ENCODE measurements at regions not wholly inside any gene's neighbourhood (a gene's known extent, or its start where the extent isn't known, plus 50 kb on each side); places are given as distances from the start of the nearest gene placed in this dataset.
"Not testable (repeated sequence)": the region's sequence is repeated elsewhere in the genome, so short reads cannot be mapped to it uniquely, and the experiment has no call there.

DNA sequence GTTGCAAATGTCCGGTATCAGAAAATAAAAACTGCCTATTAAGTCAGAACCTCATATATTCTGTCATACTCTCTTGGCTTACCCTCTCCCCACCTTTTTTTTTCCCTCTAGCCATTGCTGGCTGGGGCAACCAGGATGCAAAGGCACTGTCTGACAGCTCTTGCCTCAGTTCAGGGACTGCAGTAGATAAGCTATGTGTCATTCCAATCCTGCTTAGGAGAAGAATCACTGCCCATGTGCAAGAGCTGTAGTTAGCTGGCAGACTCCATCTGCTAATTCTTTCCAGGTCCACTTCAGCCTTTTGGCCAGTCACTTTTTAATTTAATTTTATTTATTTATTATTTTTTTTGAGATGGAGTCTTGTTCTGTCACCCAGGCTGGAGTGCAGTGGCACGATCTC is 895.6 kb upstream of the SLC10A2 start:
- no peak for DNase-seq (ENCODE audit: low read depth)

DNA sequence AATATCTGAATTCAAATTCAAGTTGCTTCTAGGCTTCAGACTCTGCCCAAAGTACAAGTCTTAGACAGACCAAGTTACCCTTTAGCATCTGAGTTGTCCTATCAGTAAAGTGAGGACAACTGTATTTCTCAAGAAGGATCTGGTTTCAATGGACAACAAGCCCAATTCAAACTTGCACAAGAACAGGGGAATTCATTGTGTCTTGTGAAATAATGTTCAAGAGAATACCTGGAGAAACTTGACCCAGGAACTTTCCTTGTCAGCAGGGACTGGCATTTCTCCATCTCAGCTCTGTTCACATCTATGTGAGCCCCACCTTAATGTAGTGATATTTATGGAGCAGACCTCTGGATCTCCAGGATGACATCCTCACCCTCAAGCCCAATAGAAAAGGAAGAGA is 894.9 kb upstream of the SLC10A2 start:
- DNase-seq (ENCODE audit: low read depth), result no peak

DNA sequence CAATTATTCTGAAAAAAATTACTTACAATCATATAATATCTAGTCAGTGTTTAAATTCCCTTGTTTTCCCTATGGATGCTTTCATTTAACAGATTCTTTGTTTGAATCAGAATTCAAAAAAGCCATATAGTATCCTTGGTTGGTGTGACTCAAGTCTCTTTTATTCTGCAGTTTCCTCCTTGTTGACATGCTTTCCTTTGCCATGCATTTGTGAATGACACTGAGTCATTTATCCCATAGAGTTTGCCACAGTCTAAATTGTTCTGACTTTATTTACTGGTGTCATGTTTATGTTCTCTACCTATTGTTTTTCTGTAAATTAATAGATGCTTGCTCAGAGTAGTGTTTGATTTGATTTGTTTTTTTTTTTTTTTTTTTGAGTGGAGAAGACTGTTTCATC is 893.8 kb upstream of the SLC10A2 start:
- DNase-seq (ENCODE audit: low read depth), result no peak

DNA sequence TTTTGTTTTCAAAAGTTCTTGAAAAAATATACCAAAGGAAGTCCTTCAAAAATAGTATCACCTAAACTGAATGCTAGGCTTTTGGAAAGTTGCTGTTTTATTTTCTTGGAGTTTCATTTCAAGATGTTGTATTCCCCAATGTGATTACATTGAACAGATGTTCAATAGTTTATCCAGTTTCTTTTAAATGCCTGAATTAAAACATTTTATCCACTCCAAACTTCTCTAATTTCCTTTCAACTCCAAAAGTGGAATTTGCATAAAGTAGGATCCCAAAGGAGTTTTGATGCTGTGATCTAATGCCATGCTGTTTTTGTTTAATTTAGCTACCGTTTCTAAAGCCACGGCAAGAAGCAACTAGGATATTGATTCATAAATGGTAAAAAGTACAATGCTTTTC is 892.5 kb upstream of the SLC10A2 start:
- DNase-seq (ENCODE audit: low read depth), result no peak

DNA sequence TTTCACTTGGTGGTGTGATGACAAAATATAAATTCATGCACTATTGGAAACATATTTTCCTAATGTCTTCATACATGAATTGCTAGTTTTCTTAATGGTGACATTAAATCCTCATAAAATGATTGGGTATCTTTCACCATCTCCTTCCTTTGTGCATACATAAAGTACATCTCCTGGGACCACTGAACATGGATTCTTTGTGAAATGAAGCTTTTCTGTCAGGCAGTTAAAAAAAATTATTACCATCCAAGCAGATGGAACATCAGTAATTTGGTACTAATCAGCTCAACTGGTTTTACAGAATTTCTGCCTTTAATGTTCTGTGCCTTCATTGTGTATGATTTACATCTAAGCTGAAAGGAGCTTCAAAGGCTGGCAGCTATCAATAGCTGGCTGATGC is 891.7 kb upstream of the SLC10A2 start:
- no peak for DNase-seq (ENCODE audit: low read depth)

DNA sequence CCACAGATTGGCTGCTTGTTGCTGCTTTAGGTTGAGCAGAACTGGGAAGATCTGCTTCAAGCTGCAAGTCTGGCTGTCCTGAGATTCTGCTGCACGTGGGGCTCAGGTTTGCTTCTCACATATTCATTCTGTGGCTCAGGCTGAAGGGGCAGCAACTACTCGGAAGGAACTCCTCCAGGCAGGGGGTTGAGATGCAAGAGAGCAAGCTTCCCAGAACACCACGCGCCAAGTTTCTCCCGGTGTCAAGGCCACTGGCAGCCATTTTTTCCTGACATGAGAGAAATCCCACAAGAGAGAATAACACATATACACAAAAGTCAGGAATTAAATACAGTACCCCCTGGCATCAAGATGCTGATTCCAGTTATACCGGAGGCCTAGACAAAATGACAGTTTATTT is 887.6 kb upstream of the SLC10A2 start:
- DNase-seq (ENCODE audit: low read depth), result no peak

DNA sequence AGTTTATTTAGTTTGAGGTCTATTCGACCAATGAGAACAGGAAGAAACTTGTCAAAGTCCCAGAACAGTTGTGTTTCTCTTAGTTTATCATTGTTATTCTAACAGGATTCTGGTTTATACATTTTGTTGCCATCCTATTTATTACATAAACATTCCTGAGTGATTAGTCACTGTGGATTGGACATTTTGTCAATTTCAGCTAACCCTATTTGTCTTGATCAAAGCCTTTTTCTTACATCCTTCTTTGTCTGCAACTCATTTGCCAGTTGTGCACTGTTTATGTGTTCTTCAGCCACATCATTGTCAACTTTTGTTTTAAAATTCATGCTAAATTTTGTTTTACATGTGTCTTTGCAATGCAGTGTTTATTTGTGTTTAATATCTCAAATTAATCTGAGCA is 886.0 kb upstream of the SLC10A2 start:
- no peak for DNase-seq (ENCODE audit: low read depth)

DNA sequence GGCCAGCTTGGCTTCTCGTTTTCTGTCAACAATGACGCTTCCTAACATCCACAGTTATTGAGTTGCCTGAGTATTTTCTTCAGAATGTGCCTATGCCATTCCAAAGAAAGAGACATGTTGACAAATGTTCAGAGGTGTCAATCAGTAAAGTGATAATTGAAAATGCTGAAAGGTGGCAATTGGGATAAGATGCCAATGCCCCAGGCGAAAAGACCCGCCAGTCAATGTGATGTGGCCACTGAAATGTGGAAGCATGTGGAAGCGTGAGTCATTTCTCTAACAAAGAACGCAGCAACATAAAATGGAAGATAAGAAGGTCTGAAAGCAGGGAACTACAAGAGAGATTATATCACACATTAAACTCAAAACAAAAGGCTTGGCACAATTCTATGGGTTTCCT is 882.2 kb upstream of the SLC10A2 start:
- DNase-seq (ENCODE audit: low read depth), result no peak

DNA sequence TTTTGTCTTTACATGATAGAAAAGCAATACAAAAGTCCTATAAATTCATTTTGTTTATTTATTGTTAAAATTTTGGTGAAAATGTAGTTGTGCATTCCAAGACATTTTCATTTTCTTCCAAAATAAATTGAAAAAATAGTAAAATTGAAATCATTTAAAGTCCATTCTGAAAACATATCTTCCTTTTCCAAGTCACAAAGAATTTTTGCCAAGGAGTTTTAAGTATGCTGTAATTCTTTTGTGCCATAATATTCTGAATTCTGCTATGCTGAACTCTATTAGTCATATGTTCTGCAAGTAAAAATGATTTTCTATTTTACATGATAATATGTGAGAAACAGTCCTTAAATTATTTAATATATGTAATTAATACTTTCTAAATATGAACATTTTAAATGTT is 879.6 kb upstream of the SLC10A2 start:
- DNase-seq (ENCODE audit: low read depth), result no peak

DNA sequence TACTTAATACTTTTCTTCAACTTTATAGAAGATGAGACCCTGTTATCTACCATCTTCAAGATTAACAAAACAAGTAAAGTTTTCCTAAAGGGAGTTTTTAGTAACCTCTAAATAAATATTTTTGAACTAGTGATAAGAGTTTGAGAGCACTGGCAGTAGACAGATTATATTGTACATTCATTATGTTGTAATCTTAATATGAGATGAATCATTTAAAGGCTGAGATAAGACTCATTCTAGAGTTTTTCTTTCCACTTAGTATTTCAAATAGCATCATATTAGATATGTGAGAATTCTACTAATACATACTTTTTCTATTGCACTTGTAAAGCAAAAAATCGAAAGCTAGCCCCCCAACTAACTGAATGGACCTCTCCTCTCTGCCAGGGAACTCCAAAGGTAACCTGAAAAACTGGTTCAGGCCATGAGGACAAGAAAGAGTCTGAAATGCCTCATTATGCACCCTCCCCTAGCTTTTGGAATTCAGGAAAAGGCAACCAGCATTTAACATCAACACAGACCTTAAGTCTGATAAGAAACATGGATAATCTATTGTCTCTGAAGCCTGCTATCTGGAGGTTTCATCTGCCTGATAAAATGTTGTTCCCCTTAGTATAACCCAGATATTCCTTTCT is 875.4 kb upstream of the SLC10A2 start:
- DNase-seq (ENCODE audit: low read depth), result no peak

DNA sequence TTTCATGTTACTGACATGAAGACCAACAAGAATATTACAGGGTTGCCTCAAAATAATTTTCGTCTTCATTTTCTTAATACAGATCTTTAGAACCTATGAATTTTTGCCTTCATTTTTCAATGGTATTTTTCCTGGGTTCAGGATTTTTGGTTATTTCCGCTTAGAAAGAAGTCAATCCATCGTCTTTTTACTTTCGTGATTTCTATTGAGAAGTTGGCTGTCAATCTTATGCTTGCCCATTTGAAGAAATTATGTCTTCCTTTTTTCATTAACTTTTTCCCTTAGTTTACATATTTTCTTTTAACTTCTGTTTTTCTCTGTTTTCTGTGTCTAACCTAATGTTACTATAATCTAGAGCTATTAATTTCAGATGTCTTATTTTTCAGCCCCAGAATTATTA is 868.9 kb upstream of the SLC10A2 start:
- DNase-seq (ENCODE audit: low read depth), result no peak

DNA sequence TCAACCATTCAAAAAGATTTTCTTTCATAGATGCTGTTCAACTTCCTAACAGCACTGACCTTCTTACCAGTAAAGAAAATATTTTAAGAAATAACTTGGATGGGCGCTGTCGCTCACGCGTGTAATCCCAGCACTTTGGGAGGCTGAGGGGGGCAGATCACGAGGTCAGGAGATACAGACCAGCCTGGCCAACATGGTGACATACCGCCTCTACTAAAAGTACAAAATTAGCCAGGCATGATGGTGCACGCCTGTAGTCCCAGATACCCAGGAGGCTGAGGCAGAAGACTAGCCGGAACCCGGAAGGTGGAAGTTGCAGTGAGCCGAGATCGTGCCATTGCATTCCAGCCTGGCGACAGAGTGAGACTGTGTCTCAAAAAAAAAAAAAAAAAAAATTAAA is 865.7 kb upstream of the SLC10A2 start:
- no peak for DNase-seq (ENCODE audit: low read depth)

DNA sequence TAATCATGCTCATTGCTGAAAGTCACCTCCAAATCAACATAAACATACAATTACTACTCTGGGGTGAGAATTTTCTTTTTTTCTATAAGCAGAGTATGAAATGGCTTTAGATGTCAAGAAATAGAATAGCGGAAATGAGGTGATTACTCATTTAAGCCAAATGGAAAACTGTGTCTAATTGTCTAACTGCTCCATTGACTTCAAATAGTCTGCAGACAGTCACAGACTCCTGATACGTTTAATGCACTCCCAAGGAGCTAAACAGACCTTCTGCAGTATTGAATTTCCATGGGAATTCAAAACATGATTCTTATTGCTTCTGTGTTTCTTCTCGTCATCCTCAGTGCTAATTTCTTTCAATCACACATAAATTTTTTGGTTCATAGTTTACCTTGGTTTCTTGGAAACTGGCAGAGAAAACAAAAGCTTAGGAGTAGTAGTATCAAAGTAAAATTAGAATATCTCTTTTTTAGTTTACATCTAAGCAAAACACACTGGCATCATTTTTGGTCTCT is 865.2 kb upstream of the SLC10A2 start:
- no peak for DNase-seq (ENCODE audit: low read depth)

DNA sequence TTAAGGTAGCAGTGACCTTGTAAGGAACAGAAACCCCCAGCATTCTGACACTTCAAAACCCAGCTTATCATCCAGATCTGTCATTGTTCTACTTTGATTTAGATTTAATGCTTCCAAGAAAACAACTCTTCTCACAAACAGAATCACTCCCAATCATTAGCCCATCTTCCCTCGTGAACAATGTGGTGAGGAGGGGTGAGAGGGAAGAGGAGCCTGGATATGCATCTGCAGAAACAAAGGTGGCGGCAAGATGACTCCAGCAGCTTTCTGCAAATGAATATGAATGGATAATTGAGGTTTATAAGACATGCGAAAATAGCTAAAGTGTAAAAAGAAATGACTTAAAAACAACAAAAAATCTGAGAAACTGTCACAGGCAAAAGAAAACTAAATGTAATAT is 859.9 kb upstream of the SLC10A2 start:
- DNase-seq (ENCODE audit: low read depth), result no peak

DNA sequence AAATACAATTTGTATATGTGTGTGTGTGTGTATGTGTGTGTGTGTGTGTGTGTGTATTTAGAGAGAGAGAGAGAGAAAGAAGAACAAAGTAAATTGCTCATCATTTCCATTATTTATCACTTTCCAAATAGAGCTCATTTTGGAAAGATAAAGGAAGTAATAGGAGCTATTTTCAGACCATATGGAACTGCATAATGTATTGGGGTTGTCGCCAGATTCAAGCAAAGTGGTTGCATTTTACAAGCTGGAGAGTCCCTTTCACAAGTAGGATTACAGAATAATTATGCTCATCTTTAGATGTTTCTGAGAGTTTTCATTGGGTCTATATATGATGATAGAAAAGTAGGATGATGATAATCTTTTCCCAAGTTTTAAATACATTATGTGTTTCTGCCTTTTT is 842.7 kb upstream of the SLC10A2 start:
- DNase-seq (ENCODE audit: low read depth), result no peak

DNA sequence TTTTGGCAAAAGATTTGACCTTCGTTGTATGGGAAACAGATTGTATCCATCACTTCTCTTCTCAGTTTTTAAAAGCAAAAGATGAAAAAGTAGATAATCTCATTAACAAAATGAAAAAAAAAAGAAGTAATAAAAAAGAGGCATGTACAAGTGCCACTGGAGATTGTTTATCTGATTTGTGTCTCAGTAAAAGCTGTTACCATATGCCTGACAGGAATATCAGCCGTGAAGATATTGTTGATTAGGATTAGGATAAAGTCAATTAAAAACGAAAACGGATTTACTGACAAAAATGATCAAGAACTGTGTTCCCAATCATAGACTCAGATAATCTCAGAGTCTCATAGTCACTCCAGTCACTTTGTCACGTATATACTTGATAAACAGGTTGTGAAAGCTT is 842.1 kb upstream of the SLC10A2 start:
- no peak for DNase-seq (ENCODE audit: low read depth)

DNA sequence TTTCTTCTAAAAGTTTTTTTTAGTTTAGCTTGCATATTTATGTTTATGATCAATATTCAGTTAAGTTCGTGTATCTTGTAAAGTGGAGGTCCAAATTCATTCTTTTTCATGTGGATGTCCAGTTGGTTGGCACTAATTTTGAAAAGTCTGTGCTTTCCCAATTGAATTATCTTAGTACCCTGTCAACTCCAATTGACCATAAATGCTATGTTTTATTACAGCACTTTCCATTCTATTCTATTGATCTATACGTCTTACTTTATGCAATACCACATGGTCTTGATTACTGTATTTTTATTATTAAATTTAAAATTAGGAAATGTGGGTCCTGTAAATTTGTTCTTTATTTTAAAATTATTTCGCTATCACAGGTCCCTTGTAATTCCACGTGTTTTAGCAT is 837.6 kb upstream of the SLC10A2 start:
- no peak for DNase-seq (ENCODE audit: low read depth)

DNA sequence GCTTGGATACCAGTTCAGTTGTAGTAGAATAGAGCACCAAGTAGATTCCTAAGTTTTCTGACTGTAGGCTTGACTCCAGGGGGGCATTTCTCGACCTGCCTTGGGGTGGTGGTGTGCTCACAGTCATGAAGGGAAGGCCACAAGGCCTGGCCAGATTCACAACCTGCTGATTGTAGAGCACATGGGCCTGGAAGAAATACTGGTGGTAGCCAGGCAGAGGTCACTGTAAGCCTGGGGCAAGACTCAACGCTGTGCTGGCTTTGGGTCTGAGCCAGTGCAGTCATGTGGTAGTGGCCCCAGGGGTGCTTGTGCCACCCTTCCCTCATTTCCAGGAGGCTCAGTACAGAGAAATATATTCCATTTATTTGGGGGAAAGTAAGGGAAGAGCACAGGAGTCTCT is 832.3 kb upstream of the SLC10A2 start:
- DNase-seq (ENCODE audit: low read depth), result no peak

DNA sequence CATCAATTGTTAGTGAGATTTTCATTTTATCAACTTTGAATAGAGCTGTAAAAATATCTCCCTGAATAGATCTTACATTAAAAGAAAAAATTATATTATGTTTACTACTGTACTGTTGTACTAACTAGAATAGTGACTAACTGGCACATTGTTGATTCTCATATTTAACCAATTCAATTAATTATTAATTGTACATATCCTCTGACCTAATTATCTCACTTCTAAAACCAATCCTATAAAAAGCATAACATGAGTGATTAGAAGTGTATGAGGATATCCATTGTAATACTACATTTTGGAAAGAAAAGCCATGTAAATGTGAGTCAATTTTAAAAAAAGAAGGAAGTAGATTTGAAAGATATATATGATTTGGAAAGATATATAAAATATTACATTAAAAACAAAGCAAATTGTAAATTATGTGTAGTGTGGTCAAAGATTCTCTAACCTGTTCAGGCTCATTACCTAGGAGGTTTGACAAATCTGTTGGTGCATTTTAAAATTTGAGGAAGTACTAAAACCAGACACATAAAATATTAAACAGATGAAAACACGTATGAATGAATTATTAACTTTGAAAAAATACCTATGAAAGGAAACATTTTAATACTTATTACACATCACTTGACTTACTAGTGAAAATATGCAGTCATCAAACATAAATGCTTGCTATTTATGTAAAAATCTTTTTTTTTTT is 829.8 kb upstream of the SLC10A2 start:
- no peak for DNase-seq (ENCODE audit: low read depth)

DNA sequence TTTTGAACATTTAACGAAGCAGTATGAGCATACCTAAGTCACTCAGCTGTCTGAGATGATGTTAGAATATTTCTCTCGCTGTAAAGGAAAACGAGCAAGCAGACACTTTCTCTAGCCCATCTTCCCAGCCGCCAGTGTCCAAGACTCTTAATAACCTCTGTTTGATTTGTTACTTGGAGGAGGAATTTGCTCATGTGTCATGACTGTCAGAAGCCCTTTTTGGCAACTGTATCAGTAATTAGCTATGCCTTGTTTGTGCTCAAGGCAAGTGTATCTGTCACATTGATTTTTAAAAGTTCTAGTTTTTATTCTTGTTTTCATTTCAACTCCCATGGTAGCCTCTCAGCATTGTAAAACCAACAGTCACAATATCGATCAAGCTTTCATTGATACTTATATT is 828.4 kb upstream of the SLC10A2 start:
- no peak for DNase-seq (ENCODE audit: low read depth)

DNA sequence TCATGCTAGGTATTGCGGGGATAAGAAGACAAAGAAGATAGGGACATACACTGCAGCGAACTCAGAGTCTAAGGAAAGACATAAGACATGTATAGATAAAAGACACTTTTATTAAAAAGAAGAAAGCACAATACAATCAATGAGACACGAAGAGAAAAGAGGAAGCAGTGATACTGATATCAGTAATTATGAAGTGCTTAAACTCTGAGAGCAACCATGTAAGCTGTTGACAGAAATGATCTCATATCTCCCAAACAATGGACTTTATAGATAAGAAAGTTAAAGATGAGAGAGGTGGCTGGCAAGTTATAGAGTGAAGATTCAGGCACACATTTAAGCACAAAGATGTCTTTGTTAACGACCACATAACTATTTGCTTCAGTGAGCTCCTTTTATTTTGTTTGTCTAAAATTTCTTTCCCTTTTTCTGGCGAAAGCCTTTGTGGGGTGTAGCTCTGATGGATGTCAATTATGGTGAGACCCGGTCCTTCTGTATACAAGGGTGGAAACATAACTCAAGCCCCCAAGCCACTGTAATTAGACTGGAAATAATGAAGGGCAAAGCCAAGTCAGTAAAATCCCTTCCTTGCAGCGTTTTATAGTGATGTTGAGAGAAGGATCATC is 818.0 kb upstream of the SLC10A2 start:
- no peak for DNase-seq (ENCODE audit: low read depth)

DNA sequence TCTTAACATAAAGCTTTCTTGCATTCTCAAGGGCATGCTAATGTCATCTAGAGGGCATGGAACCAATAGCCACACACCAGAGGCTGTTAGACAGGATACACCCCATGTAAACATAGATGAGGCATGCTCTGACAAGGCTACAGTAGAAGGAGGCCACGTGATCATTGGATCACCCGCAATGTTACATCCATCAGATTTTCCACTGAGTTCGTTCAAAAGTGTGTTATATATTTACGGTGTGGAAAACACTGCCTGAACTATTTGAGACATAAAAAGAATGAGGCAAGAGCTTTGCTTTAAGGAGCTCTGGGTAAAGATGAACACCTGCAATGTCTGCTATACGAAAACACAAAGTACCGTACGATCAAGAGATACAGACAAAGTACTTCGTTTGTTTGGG is 817.5 kb upstream of the SLC10A2 start:
- DNase-seq (ENCODE audit: low read depth), result no peak

DNA sequence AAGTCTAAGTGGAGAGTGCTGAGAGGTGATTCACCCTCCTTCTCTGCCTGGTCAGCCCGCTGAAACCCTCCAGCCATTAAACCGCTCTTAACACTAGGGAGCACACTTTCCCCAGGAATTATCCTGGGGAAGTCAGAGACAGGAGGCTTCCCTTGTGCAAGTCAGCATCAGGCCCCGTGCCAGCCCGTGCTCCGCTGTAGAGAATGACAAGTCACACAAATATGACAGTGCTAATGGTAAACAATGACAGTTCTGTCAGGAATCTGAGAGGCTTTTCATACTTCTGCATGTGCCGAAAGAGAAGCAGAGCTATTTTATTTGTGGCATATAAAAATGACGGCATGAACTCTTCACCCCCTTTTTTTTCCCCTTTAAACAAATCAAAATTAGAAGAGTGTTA is 816.9 kb upstream of the SLC10A2 start:
- DNase-seq (ENCODE audit: low read depth), result no peak

DNA sequence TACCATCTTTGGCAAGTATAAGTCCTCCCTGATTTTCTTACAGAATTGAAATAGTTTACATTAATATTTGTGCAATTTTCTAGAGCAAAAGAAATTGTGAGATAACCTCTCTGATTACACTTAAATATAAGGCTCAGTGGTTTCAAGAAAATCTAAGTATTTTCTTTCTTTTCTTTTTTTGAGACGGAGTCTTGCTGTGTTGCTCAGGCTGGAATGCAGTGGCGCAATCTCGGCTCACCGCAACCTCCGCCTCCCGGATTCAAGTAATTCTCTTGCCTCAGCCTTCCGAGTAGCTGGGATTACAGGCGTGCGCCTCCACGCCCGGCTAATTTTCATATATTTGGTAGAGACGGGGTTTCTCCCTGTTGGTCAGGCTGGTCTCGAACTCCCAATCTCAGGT is 813.9 kb upstream of the SLC10A2 start:
- DNase-seq (ENCODE audit: low read depth), result not testable (repeated sequence)

Measured in stimulated activated CD8-positive, alpha-beta memory T cell treated with anti-CD3 and anti-CD28 coated beads, Interleukin-4, amount 100 ng/mL, for 24 hours (primary cell).